ENCODE measurements at regions not wholly inside any gene's neighbourhood (a gene's known extent, or its start where the extent isn't known, plus 50 kb on each side); places are given as distances from the start of the nearest gene placed in this dataset.

- Mint-ChIP-seq H3K36me3 (ENCODE audit: insufficient read depth, unreplicated experiment) (no peaks in the 10 kb centered on the region), H3K27me3 (ENCODE audit: insufficient read depth, unreplicated experiment) (peaks cover 18% of the 10 kb centered on the region), H3K4me1 (ENCODE audit: low read depth, unreplicated experiment) (no peaks in the 10 kb centered on the region), H3K4me3 (ENCODE audit: unreplicated experiment) (no peak overlapping the region), H3K27ac (ENCODE audit: unreplicated experiment) (no peak overlapping the region), H3K9me3 (ENCODE audit: unreplicated experiment) (no peaks in the 10 kb centered on the region)
- no TSS peak for BruUV-seq (replicated peaks)
- DNase-seq: no peak
- Histone ChIP-seq H3K9me3 (no peaks in the 10 kb centered on the region), H3K27me3 (replicated peaks; ENCODE audit: control insufficient read depth, insufficient read depth, low read length) (peaks cover 3% of the 10 kb centered on the region; the same call in 1 of the 2 replicates), H3K4me3 (ENCODE audit: low read depth, low read length) (no peak overlapping the region), H3K4me1 (no peaks in the 10 kb centered on the region), H3K36me3 (ENCODE audit: control insufficient read depth, insufficient read depth, low read length) (no peaks in the 10 kb centered on the region)
- intact Hi-C loops (cut with micrococcal nuclease; ENCODE audit: unreplicated experiment): no loop called here
- POLR2A ChIA-PET: no interaction called here
- CTCF ChIA-PET: no interaction called here
- TF ChIP-seq, protein P1, sequence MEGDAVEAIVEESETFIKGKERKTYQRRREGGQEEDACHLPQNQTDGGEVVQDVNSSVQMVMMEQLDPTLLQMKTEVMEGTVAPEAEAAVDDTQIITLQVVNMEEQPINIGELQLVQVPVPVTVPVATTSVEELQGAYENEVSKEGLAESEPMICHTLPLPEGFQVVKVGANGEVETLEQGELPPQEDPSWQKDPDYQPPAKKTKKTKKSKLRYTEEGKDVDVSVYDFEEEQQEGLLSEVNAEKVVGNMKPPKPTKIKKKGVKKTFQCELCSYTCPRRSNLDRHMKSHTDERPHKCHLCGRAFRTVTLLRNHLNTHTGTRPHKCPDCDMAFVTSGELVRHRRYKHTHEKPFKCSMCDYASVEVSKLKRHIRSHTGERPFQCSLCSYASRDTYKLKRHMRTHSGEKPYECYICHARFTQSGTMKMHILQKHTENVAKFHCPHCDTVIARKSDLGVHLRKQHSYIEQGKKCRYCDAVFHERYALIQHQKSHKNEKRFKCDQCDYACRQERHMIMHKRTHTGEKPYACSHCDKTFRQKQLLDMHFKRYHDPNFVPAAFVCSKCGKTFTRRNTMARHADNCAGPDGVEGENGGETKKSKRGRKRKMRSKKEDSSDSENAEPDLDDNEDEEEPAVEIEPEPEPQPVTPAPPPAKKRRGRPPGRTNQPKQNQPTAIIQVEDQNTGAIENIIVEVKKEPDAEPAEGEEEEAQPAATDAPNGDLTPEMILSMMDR (IDR thresholded peaks at IDR 0.05; ENCODE audit: insufficient read depth in 1 of 2, low read depth in 1 of 2, low read length in 1 of 2, severe bottlenecking in 1 of 2, unreplicated experiment in 1 of 2): no peak
Measured at GRCh38 chr20:57913156-57913930, 203.5 kb upstream of the PMEPA1 start.

DNA sequence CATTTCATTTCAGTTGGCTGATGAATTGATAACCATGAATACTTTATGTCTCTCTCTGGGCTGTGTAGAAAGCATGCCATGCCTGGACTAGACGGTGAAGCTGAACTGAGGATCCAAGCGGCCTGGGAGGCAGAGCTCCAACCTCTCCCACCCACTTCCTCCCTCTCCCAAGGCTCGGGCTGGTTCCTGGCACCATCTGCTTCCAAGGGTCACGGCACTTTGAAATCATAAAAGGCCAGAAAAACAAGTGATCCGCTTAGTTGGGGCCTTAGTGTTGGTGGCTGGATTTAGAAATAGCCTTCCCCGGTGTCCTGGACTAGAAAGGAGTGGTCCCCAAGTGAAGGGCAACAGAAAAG lies 202.4 kb upstream of the PMEPA1 start:
- no TSS peak for BruUV-seq (replicated peaks)
- TF ChIP-seq, protein P1 (IDR thresholded peaks at IDR 0.05; ENCODE audit: insufficient read depth in 1 of 2, low read depth in 1 of 2, low read length in 1 of 2, severe bottlenecking in 1 of 2, unreplicated experiment in 1 of 2): no peak
- POLR2A ChIA-PET: no interaction called here
- intact Hi-C loops (cut with micrococcal nuclease; ENCODE audit: unreplicated experiment): no loop called here
- Histone ChIP-seq H3K9me3 (no peaks in the 10 kb centered on the region), H3K4me3 (ENCODE audit: low read depth, low read length) (no peak overlapping the region), H3K4me1 (no peaks in the 10 kb centered on the region), H3K36me3 (ENCODE audit: control insufficient read depth, insufficient read depth, low read length) (no peaks in the 10 kb centered on the region), H3K27me3 (replicated peaks; ENCODE audit: control insufficient read depth, insufficient read depth, low read length) (peaks cover 3% of the 10 kb centered on the region; the same call in 1 of the 2 replicates)
- H3K36me3 Mint-ChIP-seq (ENCODE audit: insufficient read depth, unreplicated experiment): no peaks in the 10 kb centered on the region
- peaks cover 18% of the 10 kb centered on the region for H3K27me3 Mint-ChIP-seq (ENCODE audit: insufficient read depth, unreplicated experiment)
- no peak for DNase-seq
- CTCF ChIA-PET: no interaction called here
- H3K9me3 Mint-ChIP-seq (ENCODE audit: unreplicated experiment): no peaks in the 10 kb centered on the region
- no peaks in the 10 kb centered on the region for H3K4me1 Mint-ChIP-seq (ENCODE audit: low read depth, unreplicated experiment)
- H3K27ac Mint-ChIP-seq (ENCODE audit: unreplicated experiment): no peak overlapping the region
- H3K4me3 Mint-ChIP-seq (ENCODE audit: unreplicated experiment): no peak overlapping the region

DNA sequence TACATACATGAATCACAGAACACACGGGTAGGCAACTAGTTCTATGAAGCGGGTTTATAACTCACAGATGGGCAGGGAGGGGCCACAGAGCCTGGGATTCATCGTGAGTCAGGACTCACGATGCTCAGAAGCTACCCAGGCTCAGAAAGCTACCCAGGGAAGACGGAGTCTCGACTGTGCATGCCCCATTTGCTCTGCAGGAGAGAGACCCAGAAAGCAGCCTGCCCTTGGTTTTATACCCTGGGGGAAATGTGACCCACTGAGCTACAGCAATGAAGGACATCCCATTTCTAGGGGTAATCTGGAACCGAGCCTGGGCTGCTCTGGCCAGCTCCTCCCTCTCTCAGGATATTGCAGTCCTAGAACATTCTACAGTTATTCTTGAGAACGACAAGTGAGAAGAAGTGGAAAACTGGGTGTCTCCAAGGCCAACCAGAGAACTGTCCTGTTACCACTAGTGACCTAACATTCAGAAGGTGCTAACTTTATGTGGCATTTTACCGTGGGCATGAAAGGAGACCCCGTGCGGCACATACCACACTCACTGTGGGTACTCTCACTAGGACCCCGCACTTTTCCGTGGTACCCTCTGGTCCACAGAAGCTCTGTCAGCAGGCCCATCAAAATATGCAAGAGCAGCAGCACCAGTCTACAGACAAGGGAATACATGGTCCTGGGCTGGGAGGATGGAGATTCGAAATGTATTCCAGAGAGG lies 201.9 kb upstream of the PMEPA1 start:
- CTCF ChIA-PET: no interaction called here
- no peaks in the 10 kb centered on the region for H3K36me3 Mint-ChIP-seq (ENCODE audit: insufficient read depth, unreplicated experiment)
- no TSS peak for BruUV-seq (replicated peaks)
- TF ChIP-seq, protein P1 (IDR thresholded peaks at IDR 0.05; ENCODE audit: insufficient read depth in 1 of 2, low read depth in 1 of 2, low read length in 1 of 2, severe bottlenecking in 1 of 2, unreplicated experiment in 1 of 2): no peak
- H3K4me1 Mint-ChIP-seq (ENCODE audit: low read depth, unreplicated experiment): no peaks in the 10 kb centered on the region
- peaks cover 18% of the 10 kb centered on the region for H3K27me3 Mint-ChIP-seq (ENCODE audit: insufficient read depth, unreplicated experiment)
- no peak overlapping the region for H3K4me3 ChIP-seq (ENCODE audit: low read depth, low read length)
- H3K36me3 ChIP-seq (ENCODE audit: control insufficient read depth, insufficient read depth, low read length): no peaks in the 10 kb centered on the region
- H3K27ac Mint-ChIP-seq (ENCODE audit: unreplicated experiment): no peak overlapping the region
- intact Hi-C loops (cut with micrococcal nuclease; ENCODE audit: unreplicated experiment): no loop called here
- DNase-seq: no peak
- no peaks in the 10 kb centered on the region for H3K4me1 ChIP-seq
- no peak overlapping the region for H3K4me3 Mint-ChIP-seq (ENCODE audit: unreplicated experiment)
- peaks cover 3% of the 10 kb centered on the region; the same call in 1 of the 2 replicates for H3K27me3 ChIP-seq (replicated peaks; ENCODE audit: control insufficient read depth, insufficient read depth, low read length)
- POLR2A ChIA-PET: no interaction called here
- H3K9me3 ChIP-seq: no peaks in the 10 kb centered on the region
- H3K9me3 Mint-ChIP-seq (ENCODE audit: unreplicated experiment): no peaks in the 10 kb centered on the region
